SK-N-SH (cell line): ENCODE measurements at regions not wholly inside any gene's neighbourhood (a gene's known extent, or its start where the extent isn't known, plus 50 kb on each side); places are given as distances from the start of the nearest gene placed in this dataset.

Experiments
- CTCF ChIA-PET: fragments of 300-600, 350-600 bp; formaldehyde crosslinking; extraction: SDS; loops from one replicate; lab custom pipeline; 2021; lab: Yijun Ruan, JAX
- POLR2A ChIA-PET: fragments of 350-600 bp; sonication (Branson Sonifier 250); formaldehyde crosslinking; extraction: SDS; loops from one replicate; lab custom pipeline; 2020; ENCODE audit warnings: antibody characterized with exemption, inconsistent platforms; lab: Yijun Ruan, JAX
- DNase-seq: peaks from one replicate; pipeline ENCODE4 v3.0.0; 2012
- H2AFZ ChIP-seq: fragments of 200-600 bp; sonication (generic); 2 replicates; pipeline ENCODE4 v1.8.1; 2016; ENCODE audit warnings: antibody characterized with exemption, mild to moderate bottlenecking, low read depth
- H3F3A ChIP-seq: fragments of 200-600 bp; sonication (generic); replicated peaks from 2 replicates; pipeline ENCODE3; 2016; ENCODE audit warnings: antibody characterized with exemption, mild to moderate bottlenecking; ENCODE audit not compliant: insufficient read depth
- H3K27ac ChIP-seq, 2 experiments: fragments of 200-500 bp in 1 of 2; fragments of 200-600 bp in 1 of 2; sonication (Bioruptor generic) in 1 of 2; sonication (generic), shearing (Covaris generic) in 1 of 2; 2 replicates each; pipeline versions ENCODE4 v1.5.1 to v1.6.1; 2014 to 2016; ENCODE audit warnings: low read depth in 2 of 2, inconsistent platforms in 1 of 2, low read length in 1 of 2, mild to moderate bottlenecking in 1 of 2, mixed read lengths in 1 of 2
- H3K27me3 ChIP-seq: fragments of 200-600 bp; sonication (generic), shearing (Covaris generic); 2 replicates; pipeline ENCODE4 v1.6.1; 2016; ENCODE audit warnings: mixed run types; ENCODE audit not compliant: insufficient read depth
- H3K36me3 ChIP-seq, 2 experiments: fragments of 200-500 bp in 1 of 2; fragments of 200-600 bp in 1 of 2; sonication (Bioruptor generic) in 1 of 2; sonication (generic) in 1 of 2; replicated peaks in 1 of 2; 2 replicates each; pipeline versions ENCODE3 to v1.5.1; 2014 to 2016; ENCODE audit warnings: low read length in 1 of 2, mild to moderate bottlenecking in 1 of 2; ENCODE audit not compliant: insufficient read depth in 2 of 2, control insufficient read depth in 1 of 2
- H3K4me1 ChIP-seq, 2 experiments: fragments of 200-500 bp in 1 of 2; fragments of 200-600 bp in 1 of 2; sonication (Bioruptor generic) in 1 of 2; sonication (generic), shearing (Covaris generic) in 1 of 2; 2 replicates each; pipeline versions ENCODE4 v1.5.1 to v1.6.1; 2014 to 2016; ENCODE audit warnings: low read depth in 1 of 2, low read length in 1 of 2, mixed run types in 1 of 2; ENCODE audit not compliant: insufficient read depth in 2 of 2, control insufficient read depth in 1 of 2
- H3K4me2 ChIP-seq: fragments of 200-600 bp; sonication (generic), shearing (Covaris generic); 2 replicates; pipeline ENCODE4 v1.6.1; 2017; ENCODE audit warnings: mixed run types
- H3K4me3 ChIP-seq, 2 experiments: fragments of 200-500 bp in 1 of 2; fragments of 200-600 bp in 1 of 2; sonication (Bioruptor generic) in 1 of 2; sonication (generic), shearing (Covaris generic) in 1 of 2; 2 replicates each; pipeline versions ENCODE4 v1.5.1 to v1.8.1; 2014 to 2016; ENCODE audit warnings: low read depth in 2 of 2, inconsistent platforms in 1 of 2, low read length in 1 of 2, mild to moderate bottlenecking in 1 of 2, mixed read lengths in 1 of 2, moderate library complexity in 1 of 2
- H3K79me2 ChIP-seq: fragments of 200-600 bp; sonication (generic); 2 replicates; pipeline ENCODE4 v1.8.1; 2017; ENCODE audit warnings: mild to moderate bottlenecking; ENCODE audit not compliant: insufficient read depth
- H3K9ac ChIP-seq: fragments of 200-600 bp; sonication (generic); 2 replicates; pipeline ENCODE4 v1.6.1; 2017; ENCODE audit warnings: mixed run types
- H3K9me2 ChIP-seq: fragments of 200-600 bp; sonication (generic); 2 replicates; pipeline ENCODE4 v1.6.1; 2017; ENCODE audit warnings: mixed run types
- H3K9me3 ChIP-seq: fragments of 200-600 bp; sonication (generic); 2 replicates; pipeline ENCODE4 v1.6.1; 2017; ENCODE audit warnings: mixed run types, mild to moderate bottlenecking, moderate library complexity
- H4K20me1 ChIP-seq: fragments of 200-600 bp; sonication (generic); 2 replicates; pipeline ENCODE4 v1.6.1; 2017; ENCODE audit warnings: mild to moderate bottlenecking, mixed run types; ENCODE audit not compliant: insufficient read depth
- CHD2 ChIP-seq: fragments of 150-350 bp; IDR thresholded peaks from 2 replicates; pipeline ENCODE4 v1.6.1; 2018; ENCODE audit warnings: low read length; ENCODE audit not compliant: partially characterized antibody
- FOSL2 ChIP-seq: IDR thresholded peaks from 2 replicates; pipeline ENCODE4 v1.4.0; 2012; ENCODE audit warnings: low read depth, mild to moderate bottlenecking, moderate library complexity, borderline replicate concordance
- FOXJ3 ChIP-seq: sonication (generic); formaldehyde crosslinking; IDR thresholded peaks from 2 replicates; pipeline ENCODE4 v1.5.1; 2020; ENCODE audit warnings: mild to moderate bottlenecking, missing genetic modification reagents
- GATA2 ChIP-seq: sonication (generic); formaldehyde crosslinking; IDR thresholded peaks from 2 replicates; pipeline ENCODE4 v1.5.0; 2020; ENCODE audit warnings: mild to moderate bottlenecking, missing genetic modification reagents
- JUND ChIP-seq: IDR thresholded peaks from 2 replicates; pipeline ENCODE4 v1.4.0; 2012
- MAX ChIP-seq: IDR thresholded peaks from 2 replicates; pipeline ENCODE4 v1.4.0; 2012; ENCODE audit warnings: low read depth
- MXI1 ChIP-seq: IDR thresholded peaks from 2 replicates; pipeline ENCODE4 v1.6.1; 2012; ENCODE audit warnings: mild to moderate bottlenecking, low read depth, low read length, improper control_type of control experiment
- NFIC ChIP-seq: IDR thresholded peaks from 2 replicates; pipeline ENCODE4 v1.4.0; 2012; ENCODE audit warnings: borderline replicate concordance
- NRF1 ChIP-seq: IDR thresholded peaks from 2 replicates; pipeline ENCODE4 v1.6.1; 2012; ENCODE audit warnings: low read depth, mild to moderate bottlenecking, low read length
- POLR2AphosphoS5 ChIP-seq: IDR thresholded peaks from 2 replicates; pipeline ENCODE4 v1.6.1; 2012; ENCODE audit warnings: low read depth, low read length
- RAD21 ChIP-seq: IDR thresholded peaks from 2 replicates; pipeline ENCODE4 v1.6.1; 2012; ENCODE audit warnings: mild to moderate bottlenecking, low read length
- REST ChIP-seq: IDR thresholded peaks from 2 replicates; pipeline ENCODE4 v1.6.1; 2012; ENCODE audit warnings: mild to moderate bottlenecking, low read depth, low read length, moderate library complexity
- SMC3 ChIP-seq: IDR thresholded peaks from 2 replicates; pipeline ENCODE4 v1.6.1; 2012; ENCODE audit warnings: low read depth, low read length, improper control_type of control experiment
- TCF12 ChIP-seq: IDR thresholded peaks from 2 replicates; pipeline ENCODE4 v1.4.0; 2012
- WGBS: methylation state at CpG from one replicate; pipeline ENCODE4 v1.1.6; 2017; ENCODE audit warnings: low lambda C conversion rate; 5-methylcytosine and 5-hydroxymethylcytosine counted together
- TF ChIP-seq, protein P1 (sequence below): IDR thresholded peaks from 2 replicates; pipeline ENCODE4 v1.4.0; 2012; ENCODE audit warnings: low read depth, borderline replicate concordance
- TF ChIP-seq, protein P2 (sequence below): fragments of 150-350 bp; IDR thresholded peaks from 2 replicates; pipeline ENCODE4 v1.6.1; 2016; ENCODE audit warnings: mild to moderate bottlenecking, low read depth, low read length

DNA sequence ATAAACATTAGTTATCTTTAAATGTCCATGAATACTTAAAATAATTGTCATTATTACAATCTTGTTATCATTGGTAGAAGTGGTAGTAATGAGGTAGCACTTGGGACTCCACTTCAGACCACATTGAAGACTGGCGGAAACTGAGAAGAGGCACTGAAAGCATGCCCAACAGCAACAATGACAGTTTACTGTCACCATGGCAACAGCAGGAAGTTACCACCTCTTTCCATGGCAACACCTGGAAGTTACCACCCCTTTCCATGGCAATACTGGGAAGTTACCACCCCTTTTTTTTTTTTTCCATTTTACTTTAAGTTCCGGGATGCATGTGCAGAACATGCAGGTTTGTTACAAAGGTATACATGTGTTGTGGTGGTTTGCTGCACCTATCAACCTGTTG lies 494.9 kb upstream of the RBFOX1 start:
- TF ChIP-seq NFIC, result no peak
- TF ChIP-seq, protein P1, sequence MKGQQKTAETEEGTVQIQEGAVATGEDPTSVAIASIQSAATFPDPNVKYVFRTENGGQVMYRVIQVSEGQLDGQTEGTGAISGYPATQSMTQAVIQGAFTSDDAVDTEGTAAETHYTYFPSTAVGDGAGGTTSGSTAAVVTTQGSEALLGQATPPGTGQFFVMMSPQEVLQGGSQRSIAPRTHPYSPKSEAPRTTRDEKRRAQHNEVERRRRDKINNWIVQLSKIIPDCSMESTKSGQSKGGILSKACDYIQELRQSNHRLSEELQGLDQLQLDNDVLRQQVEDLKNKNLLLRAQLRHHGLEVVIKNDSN, result no peak
- TF ChIP-seq GATA2 (CRISPR knock-in tag), result no peak
- TF ChIP-seq MXI1, result no peak
- TF ChIP-seq FOXJ3, result no peak
- TF ChIP-seq RAD21, result no peak
- no peak for TF ChIP-seq MAX
- no peak for TF ChIP-seq NRF1
- TF ChIP-seq, protein P2, sequence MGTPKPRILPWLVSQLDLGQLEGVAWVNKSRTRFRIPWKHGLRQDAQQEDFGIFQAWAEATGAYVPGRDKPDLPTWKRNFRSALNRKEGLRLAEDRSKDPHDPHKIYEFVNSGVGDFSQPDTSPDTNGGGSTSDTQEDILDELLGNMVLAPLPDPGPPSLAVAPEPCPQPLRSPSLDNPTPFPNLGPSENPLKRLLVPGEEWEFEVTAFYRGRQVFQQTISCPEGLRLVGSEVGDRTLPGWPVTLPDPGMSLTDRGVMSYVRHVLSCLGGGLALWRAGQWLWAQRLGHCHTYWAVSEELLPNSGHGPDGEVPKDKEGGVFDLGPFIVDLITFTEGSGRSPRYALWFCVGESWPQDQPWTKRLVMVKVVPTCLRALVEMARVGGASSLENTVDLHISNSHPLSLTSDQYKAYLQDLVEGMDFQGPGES, result no peak
- TF ChIP-seq FOSL2, result no peak
- TF ChIP-seq REST, result no peak
- TF ChIP-seq POLR2AphosphoS5, result no peak
- no peak for TF ChIP-seq CHD2
- no peak for TF ChIP-seq TCF12
- no peak for TF ChIP-seq JUND
- TF ChIP-seq SMC3, result no peak
- Histone ChIP-seq H2AFZ (no peak overlapping the region), H3K4me1 (no peaks in the 10 kb centered on the region), H3K79me2 (no peaks in the 10 kb centered on the region), H3K4me2 (no peak overlapping the region), H3K4me3 (no peak overlapping the region), H3K27me3 (no peaks in the 10 kb centered on the region), H3K9ac (no peak overlapping the region), H3K9me3 (no peaks in the 10 kb centered on the region), H4K20me1 (no peaks in the 10 kb centered on the region), H3K9me2 (no peaks in the 10 kb centered on the region), H3F3A (no peaks in the 10 kb centered on the region), H3K36me3 (no peaks in the 10 kb centered on the region), H3K27ac (no peak overlapping the region)
- no peak for DNase-seq
- ChIA-PET POLR2A (no interaction called here), CTCF (no interaction called here)
- WGBS, result 74% methylated on average over 2 of the region's 2 CpGs
